ENCODE measurements at regions not wholly inside any gene's neighbourhood (a gene's known extent, or its start where the extent isn't known, plus 50 kb on each side); places are given as distances from the start of the nearest gene placed in this dataset.

DNA sequence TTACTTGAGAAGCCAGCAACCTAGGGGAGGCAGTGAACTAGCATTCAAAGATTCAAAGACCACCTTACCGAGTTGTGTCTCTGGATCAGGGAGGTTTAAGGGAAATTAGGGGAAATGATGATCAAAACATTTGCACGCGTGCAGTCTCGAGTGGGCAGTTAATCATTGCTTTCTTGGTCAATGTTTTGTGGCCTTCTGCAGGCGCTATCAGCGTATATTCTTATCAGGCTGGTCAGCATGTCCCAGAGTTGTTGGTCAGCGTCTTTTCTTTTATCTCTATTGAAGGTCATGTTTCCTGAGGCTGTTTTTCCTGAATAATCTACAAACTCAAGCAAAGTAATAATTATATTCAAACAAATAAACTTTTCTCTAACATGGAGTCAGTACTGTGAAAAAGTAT, 84.0 kb upstream of the ZNF81 start:
- no peak for TF ChIP-seq EZH2 (IDR thresholded peaks at IDR 0.05; ENCODE audit: insufficient read depth, poor library complexity, severe bottlenecking)
- TF ChIP-seq EZH2phosphoT487 (IDR thresholded peaks at IDR 0.05; ENCODE audit: insufficient read depth, low read depth) = no peak

All from GM23248 (cell line).